ENCODE measurements at regions not wholly inside any gene's neighbourhood (a gene's known extent, or its start where the extent isn't known, plus 50 kb on each side); places are given as distances from the start of the nearest gene placed in this dataset.
"Not testable (repeated sequence)": the region's sequence is repeated elsewhere in the genome, so short reads cannot be mapped to it uniquely, and the experiment has no call there.

GRCh38 chr2:53208815-53209214, 558.8 kb upstream of the CHAC2 start:
- DNase-seq (ENCODE audit: low read depth, low spot score): no peak

DNA sequence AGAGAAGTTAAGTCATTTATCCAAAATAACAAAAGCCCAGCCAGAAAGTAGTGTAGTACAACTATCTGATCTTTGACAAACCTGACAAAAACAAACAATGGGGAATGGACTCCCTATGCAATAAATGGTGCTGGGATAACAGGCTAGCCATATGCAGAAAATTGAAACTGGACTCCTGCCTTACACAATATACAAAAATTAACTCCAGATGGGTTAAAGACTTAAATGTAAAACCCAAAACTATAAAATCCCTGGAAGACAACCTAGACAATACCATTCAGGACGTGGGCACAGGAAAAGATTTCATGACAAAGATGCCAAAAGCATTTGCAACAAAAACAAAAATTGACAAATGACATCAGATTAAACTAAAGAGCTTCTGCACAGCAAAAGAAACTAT, 561.4 kb upstream of the CHAC2 start:
- DNase-seq (ENCODE audit: low read depth, low spot score): not testable (repeated sequence)

DNA sequence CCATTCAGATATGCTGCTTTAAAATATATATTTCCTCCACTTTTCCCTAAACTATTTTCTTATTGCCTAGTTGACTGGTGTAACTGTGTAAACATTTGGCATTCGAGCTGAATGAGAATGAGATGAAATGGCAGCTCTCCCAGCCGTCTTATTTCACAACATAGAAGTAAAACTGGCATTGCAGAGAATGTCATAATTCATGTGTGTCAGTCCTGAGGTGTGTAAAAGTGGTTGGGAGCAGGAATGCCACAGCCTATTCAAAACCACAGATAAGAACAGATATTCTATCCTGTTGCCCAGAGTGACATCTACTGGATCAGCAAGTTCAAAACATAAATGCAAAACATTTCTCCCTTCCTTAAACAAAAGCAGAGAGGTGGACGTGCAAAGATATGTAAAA, 565.5 kb upstream of the CHAC2 start:
- no peak for DNase-seq (ENCODE audit: low read depth, low spot score)

DNA sequence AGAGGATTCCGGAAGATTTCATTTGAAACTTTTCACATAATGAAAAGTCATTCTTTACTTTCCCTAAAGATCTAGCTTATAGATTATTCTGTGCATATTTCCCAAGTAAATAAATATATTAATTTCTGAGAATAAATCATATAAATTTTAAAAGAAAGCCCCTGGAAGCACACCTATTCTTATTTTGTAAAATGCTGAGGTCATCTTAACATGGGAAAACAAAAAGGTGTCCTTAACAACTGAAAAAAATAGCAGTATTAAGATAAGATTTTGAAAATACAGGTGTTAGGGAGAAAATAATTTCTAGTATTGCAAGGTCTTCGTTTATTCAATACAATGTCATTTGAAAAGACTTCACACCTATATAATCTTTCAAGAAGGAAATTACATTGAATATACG, 567.5 kb upstream of the CHAC2 start:
- DNase-seq (ENCODE audit: low read depth, low spot score): no peak

DNA sequence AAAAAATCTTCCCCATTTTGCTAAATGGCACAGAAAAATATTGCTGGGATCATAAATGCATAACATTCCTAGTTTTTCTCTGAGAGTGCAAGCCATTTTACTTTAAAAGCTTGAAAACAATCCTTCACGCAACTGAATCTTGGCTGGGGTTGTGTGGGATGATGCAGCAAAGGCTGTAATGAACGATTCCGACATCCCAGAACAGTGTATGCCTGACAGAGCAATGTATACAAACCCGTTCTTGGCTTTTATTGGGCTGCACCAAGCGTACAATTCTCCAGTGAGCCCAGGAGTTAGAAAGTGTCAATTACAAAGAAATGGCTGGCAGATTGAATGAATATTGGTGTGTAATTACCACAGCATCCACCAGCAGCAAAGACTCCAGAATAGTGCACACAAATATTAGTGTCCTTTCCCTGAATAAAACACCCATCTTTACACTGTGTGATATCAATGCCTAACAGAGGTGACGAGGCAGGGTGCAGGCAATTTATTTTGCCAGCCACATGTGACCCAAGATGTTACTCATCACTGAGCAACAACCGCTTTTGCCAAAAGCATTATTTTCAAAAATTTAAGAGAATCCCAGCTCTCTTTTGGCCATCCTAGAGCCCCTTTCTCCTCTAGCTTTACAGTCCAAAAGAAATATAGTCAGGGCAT, 578.6 kb upstream of the CHAC2 start:
- no peak for DNase-seq (ENCODE audit: low read depth, low spot score)

GRCh38 chr2:53183581-53183980, 584.0 kb upstream of the CHAC2 start:
- DNase-seq (ENCODE audit: low read depth, low spot score): no peak

- no peak for DNase-seq (ENCODE audit: low read depth, low spot score)
Observed at GRCh38 chr2:53182601-53183000, 585.0 kb upstream of the CHAC2 start.

DNA sequence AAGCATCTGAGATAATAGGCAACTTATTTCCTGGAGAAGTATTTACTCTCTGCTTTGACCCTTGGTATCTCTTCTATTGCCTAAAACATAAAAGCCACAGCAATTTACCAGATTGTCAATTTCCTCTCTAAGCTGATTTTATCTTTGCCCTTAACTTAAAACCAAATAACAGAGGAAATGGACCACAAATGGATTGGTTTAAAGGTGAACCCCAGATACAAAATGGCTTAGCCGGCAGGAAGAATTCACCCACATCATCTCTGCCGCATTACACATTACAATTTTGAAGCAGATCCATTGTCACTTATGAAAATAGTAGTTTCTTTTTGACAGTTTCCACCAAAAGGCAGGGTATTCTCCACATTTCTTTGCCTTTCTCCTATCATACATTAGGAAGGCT, 585.8 kb upstream of the CHAC2 start:
- no peak for DNase-seq (ENCODE audit: low read depth, low spot score)

DNA sequence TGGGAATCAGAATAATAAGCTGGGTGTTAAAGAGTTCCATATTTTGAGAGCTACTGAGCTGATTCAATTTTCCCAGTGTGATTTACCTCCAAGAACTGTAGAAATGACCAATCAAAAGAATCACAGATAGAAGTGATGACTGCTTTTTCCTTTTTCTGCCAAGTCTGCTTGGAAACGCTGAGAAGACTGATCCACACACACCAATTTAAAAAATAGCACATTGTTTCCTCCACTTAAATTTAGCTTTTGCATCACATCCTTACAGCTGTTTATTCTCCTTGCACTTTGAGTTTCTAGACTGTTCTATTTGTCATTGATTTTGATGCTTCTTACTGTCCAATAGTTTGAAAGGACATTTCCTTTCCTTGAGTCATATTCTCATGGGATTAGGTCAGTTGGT, 590.3 kb upstream of the CHAC2 start:
- DNase-seq (ENCODE audit: low read depth, low spot score): no peak

DNA sequence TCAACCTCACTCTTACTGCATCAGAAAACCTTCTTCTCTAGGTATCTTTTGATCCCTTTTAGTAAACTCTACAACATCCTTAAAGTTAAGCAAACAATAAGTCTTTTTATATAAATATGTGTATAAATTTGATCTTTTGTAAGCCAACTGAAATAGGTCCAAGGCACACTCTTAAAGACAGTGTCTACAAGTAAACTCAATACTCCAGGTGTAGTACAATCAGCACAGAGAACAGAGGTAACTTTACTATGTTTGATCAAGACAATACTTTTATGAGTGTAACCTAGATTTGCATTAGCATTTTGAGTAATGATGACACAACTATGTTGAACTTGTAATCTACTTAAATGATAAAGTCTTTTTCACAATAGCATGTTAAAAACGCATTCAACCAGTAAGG, 593.1 kb upstream of the CHAC2 start:
- DNase-seq (ENCODE audit: low read depth, low spot score): no peak

DNA sequence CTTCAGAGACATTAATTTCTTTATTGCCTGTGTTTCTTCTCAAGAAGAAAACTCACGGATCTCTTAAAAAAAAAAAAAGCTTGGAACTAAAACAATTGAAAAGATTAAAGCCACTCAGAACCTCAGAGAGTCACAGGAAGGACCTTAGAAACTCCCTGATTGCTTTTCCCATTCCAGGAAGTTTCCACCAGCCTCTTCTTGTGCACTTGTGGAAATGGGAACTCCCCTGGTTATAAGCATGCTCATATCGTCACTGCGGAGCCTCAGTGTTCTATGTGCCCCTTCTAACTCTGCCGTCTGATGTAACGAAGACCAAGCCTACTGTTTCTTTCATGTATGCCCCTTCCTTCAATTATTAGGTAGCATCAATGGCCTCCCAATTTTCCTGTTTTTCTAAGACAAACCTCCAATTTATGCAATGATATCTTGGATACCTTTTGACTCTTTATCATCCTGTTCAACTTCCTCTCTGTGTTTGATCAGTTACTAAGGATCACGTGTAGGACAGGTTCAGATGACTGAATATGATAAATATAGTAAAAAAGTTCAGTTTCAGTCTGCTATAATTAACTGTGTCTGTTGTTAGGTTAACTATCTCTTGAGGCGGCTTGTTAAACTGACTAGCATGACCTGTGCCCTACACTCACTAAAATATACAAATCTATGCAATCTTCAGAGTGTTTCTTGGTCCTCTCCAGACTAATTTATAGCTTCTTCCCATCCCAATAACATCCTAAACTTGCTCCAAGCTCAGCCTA, 593.7 kb upstream of the CHAC2 start:
- no peak for DNase-seq (ENCODE audit: low read depth, low spot score)

DNA sequence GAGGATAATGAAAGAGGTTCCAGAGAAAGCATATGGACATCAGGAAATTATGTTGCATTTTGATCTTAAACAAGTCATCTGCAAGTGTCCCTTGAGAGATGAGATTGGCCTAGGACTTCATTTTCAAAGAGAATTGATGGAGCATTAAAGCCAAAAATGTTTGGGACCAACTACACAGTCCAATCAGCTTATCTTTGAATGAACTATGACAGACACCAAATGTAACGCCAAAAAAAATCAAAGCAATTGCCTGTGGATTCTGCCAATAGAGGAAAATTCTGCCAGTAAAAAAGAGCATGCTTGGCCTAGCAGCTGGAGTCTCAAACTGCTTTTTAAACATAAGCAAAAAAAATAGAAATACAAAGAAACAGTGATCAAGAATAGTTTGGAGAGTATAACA, 594.5 kb upstream of the CHAC2 start:
- DNase-seq (ENCODE audit: low read depth, low spot score): no peak

DNA sequence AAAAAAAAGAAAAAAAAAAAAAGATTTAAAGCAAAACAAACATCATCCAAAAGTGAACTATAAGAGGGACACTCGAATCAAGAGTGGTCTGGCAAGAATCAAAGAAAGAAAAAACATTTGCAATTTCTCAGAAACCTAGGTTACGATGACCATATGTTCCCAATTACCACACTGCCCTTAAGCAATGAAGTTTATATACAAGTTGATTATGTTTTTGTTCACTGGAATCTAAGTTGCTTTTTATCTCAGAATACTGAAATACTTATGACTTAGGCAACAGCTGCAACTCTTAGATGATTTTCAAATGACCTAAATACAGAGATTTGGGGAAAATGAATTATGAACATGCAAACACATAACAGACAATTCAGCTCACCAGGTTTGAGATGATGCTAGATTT, 597.1 kb upstream of the CHAC2 start:
- DNase-seq (ENCODE audit: low read depth, low spot score): no peak

DNA sequence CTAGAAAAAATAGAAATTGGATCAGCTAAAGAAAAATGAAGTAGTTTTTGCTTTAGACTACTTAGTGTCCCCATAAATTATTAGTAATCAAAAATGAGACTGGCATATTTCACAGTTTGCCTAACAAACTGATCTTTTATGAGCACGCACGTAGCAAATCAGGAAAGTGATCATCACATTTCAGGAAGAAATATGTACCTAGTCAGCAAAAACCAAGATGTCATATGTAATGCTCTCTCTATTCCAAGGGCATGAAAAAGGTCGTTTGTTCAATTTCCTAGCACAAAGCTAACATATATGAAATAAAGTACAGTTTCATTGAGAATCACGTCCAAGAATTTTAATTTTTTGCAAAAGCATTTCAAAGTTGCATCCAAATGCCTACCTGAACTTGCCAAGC, 600.4 kb upstream of the CHAC2 start:
- DNase-seq (ENCODE audit: low read depth, low spot score): no peak

GRCh38 chr2:53150146-53150545, 617.5 kb upstream of the CHAC2 start:
- DNase-seq (ENCODE audit: low read depth, low spot score): no peak

DNA sequence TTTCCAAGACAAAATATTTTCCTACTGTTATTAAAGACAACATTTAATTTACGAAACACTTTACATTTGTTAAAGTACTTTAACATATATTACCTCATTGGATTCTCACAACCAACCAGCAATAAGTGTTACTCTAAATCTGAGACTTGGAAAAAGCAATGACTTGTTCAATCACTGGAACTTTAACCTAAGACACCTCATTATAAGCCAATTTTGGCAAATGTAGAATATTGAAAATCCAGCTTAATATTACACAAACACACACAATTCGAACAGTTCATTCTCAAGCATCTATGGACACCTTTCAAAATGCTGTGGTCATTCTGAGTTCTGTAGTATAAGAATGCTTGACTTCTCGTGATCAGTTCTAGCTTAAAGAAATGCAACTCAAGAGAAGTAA, 619.4 kb upstream of the CHAC2 start:
- no peak for DNase-seq (ENCODE audit: low read depth, low spot score)

DNA sequence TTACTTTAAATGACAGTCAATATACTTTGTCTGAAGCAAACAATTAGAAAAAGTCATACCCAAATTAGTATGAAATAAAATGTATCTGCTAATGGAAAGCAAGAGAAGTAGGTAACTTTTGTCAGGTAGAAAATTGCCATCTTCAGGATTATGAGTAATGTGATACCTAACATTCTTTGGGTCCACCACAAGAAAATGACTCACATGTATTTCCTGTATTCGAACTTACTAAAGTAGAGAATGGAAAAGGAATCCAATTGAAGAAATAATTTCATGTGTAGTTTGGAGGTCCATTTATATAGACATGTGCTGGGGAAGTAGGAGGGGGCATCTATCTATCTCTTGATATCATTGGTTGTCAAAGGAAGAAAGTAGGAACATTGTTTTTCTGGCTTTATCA, 636.2 kb upstream of the CHAC2 start:
- no peak for DNase-seq (ENCODE audit: low read depth, low spot score)

GRCh38 chr2:53130441-53130943, 637.1 kb upstream of the CHAC2 start:
- DNase-seq (ENCODE audit: low read depth, low spot score): no peak

DNA sequence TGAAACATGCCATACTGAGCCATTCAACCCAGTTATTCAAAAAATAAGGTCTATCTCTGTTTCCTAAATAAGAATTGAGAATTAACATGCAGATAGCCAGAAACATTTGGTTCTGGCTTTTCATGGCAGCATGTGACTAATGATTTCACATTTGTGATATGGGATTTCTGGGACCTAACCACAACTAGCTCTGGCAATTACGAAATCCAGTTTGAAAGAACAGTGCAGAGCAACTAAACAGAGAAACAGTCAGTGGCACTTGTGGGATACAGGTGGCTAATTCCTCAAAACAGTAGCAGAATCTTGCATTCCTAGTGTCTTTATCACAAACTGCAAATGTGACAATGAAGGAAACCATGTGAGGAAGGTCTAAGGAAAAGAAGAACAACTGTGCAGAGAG, 637.8 kb upstream of the CHAC2 start:
- no peak for DNase-seq (ENCODE audit: low read depth, low spot score)

DNA sequence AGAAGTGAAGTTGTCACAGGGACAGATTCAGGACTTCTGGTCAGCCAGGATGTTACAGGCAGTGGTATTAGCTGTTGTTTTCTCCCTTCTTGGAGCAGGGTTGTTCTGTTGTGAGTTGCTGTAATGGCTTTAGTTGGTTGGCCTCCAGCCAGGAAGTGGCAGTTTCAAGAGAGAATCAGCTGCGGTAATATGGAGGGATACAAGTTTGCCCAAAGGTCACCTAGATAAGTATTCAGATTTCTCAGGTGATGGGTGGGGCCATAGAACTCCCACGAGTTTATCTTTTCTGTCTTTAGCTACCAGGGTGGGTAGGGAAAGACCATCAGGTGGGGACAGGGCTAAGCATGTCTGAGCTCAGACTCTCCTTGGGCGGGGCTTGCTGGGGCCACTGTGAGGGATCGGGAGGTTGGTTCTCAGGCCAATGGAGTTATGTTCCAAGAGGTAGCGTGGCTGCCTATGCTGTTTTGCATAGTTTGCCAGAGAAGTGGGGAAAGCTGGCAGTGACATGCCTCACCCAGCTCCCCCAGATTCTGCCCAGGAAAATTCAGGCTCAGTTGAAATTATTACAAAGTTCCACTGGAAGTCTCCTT, 640.4 kb upstream of the CHAC2 start:
- DNase-seq (ENCODE audit: low read depth, low spot score): no peak

DNA sequence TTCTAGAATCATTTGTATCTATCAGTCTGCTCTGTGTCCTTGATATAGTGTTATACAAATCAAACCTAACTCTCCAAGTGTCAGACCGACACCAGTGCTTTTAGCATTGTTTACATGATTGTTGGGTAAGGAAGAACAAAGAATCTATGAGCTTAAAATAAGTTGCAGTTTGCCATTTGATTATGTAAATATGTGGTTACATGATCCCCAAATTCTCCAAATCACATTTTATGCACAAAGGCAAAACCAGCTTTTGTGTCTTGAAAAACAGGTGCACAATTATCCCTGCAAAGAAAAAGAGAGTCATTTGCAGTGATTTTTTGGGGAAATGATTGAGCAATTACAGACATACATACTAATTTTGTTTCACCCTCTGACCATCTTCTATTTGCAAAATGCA, 652.6 kb upstream of the CHAC2 start:
- DNase-seq (ENCODE audit: low read depth, low spot score): no peak

- no peak for DNase-seq (ENCODE audit: low read depth, low spot score)
Observed at GRCh38 chr2:53114582-53114981, 653.0 kb upstream of the CHAC2 start.

DNA sequence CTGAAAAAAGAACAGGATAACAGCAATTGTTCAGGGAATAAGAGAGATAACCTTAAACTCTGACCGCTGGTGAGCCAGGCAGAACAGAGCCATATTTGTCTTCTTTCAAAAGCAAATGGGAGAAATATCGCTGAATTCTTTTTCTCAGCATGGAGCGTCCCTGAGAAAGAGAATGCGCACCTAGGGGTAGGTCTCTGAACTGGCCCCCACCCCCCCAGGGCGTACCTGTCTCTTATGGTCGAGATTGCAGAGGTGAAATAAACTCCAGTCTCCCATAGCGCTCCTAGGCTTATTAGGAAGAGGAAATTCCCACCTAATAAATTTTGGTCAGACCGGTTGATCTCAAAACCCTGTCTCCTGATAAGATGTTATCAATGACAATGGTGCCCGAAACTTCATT, 655.2 kb upstream of the CHAC2 start:
- DNase-seq (ENCODE audit: low read depth, low spot score): not testable (repeated sequence)
